SK-MEL-5 (cell line): ENCODE measurements at regions not wholly inside any gene's neighbourhood (a gene's known extent, or its start where the extent isn't known, plus 50 kb on each side); places are given as distances from the start of the nearest gene placed in this dataset.

Experiments used
- DNase-seq: peaks from one replicate; pipeline ENCODE4 v3.0.0-alpha.2; 2016; ENCODE audit warnings: low read depth, low spot score
- in situ Hi-C: cut with HindIII; loops from 2 replicates; pipeline ENCODE4 v1.10.0; 2016; ENCODE audit warnings: low sequenced_read_pairs, high pct_unique_total_duplicates, low pct_unique_long_range_greater_than_20kb

- in situ Hi-C loops, result no loop called here
These were observed 788.2 kb upstream of the ARPP21 start for GRCh38 chr3:34851137-34851536.

GRCh38 chr3:34852844-34853439 is 786.4 kb upstream of the ARPP21 start:
- DNase-seq, result no peak
- in situ Hi-C loops, result no loop called here

More at GRCh38 chr3:34851137-34851536, 788.2 kb upstream of the ARPP21 start:
- no peak for DNase-seq

- in situ Hi-C loops, result no loop called here
- no peak for DNase-seq
These were observed 783.0 kb upstream of the ARPP21 start for GRCh38 chr3:34856081-34856947.

GRCh38 chr3:34858067-34858660 is 781.2 kb upstream of the ARPP21 start:
- in situ Hi-C loops, result no loop called here

GRCh38 chr3:34859746-34860145 is 779.6 kb upstream of the ARPP21 start:
- DNase-seq, result no peak
- in situ Hi-C loops, result no loop called here

More at GRCh38 chr3:34858067-34858660, 781.2 kb upstream of the ARPP21 start:
- DNase-seq, result no peak

GRCh38 chr3:34862456-34862855 is 776.9 kb upstream of the ARPP21 start:
- in situ Hi-C loops, result no loop called here

GRCh38 chr3:34863485-34863884 is 775.8 kb upstream of the ARPP21 start:
- no peak for DNase-seq
- in situ Hi-C loops, result no loop called here

More at GRCh38 chr3:34862456-34862855, 776.9 kb upstream of the ARPP21 start:
- no peak for DNase-seq

- in situ Hi-C loops, result no loop called here
- DNase-seq, result no peak
These were observed 775.3 kb upstream of the ARPP21 start for GRCh38 chr3:34864011-34864410.

GRCh38 chr3:34865346-34865745 is 774.0 kb upstream of the ARPP21 start:
- in situ Hi-C loops, result no loop called here
- DNase-seq, result no peak

- in situ Hi-C loops, result no loop called here
- no peak for DNase-seq
These were observed 770.4 kb upstream of the ARPP21 start for GRCh38 chr3:34868935-34869334.

- DNase-seq, result no peak
- in situ Hi-C loops, result no loop called here
These were observed 769.6 kb upstream of the ARPP21 start for GRCh38 chr3:34869696-34870095.

GRCh38 chr3:34872406-34872805 is 766.9 kb upstream of the ARPP21 start:
- in situ Hi-C loops, result no loop called here
- no peak for DNase-seq

GRCh38 chr3:34876997-34877396 is 762.3 kb upstream of the ARPP21 start:
- DNase-seq, result no peak
- in situ Hi-C loops, result no loop called here

- in situ Hi-C loops, result no loop called here
- no peak for DNase-seq
These were observed 760.8 kb upstream of the ARPP21 start for GRCh38 chr3:34878488-34878887.

- DNase-seq, result no peak
- in situ Hi-C loops, result no loop called here
These were observed 758.3 kb upstream of the ARPP21 start for GRCh38 chr3:34881026-34881425.

- peak; percentile 17 for DNase-seq
- in situ Hi-C loops, result no loop called here
These were observed 756.6 kb upstream of the ARPP21 start for GRCh38 chr3:34882764-34883163.

- no peak for DNase-seq
- in situ Hi-C loops, result no loop called here
These were observed 755.3 kb upstream of the ARPP21 start for GRCh38 chr3:34884007-34884406.

- no peak for DNase-seq
- in situ Hi-C loops, result no loop called here
These were observed 752.9 kb upstream of the ARPP21 start for GRCh38 chr3:34886443-34886842.

- in situ Hi-C loops, result no loop called here
- DNase-seq, result no peak
These were observed 749.7 kb upstream of the ARPP21 start for GRCh38 chr3:34889641-34890040.
